DMS114 treated with DMSO at 0.1 percent for 48 hours (cell line): ENCODE measurements at regions not wholly inside any gene's neighbourhood (a gene's known extent, or its start where the extent isn't known, plus 50 kb on each side); places are given as distances from the start of the nearest gene placed in this dataset.
"Not testable (repeated sequence)": the region's sequence is repeated elsewhere in the genome, so short reads cannot be mapped to it uniquely, and the experiment has no call there.

Source experiments
- DNase-seq: peaks from one replicate; lab custom pipeline; 2025; ENCODE audit not compliant: unreplicated experiment; lab: John Stamatoyannopoulos, UW

GRCh38 chr14:40398981-40399380 is 966.7 kb upstream of the FBXO33 start:
- no peak for DNase-seq

- DNase-seq = no peak
These were observed 962.6 kb upstream of the FBXO33 start for GRCh38 chr14:40394634-40395340.

DNA sequence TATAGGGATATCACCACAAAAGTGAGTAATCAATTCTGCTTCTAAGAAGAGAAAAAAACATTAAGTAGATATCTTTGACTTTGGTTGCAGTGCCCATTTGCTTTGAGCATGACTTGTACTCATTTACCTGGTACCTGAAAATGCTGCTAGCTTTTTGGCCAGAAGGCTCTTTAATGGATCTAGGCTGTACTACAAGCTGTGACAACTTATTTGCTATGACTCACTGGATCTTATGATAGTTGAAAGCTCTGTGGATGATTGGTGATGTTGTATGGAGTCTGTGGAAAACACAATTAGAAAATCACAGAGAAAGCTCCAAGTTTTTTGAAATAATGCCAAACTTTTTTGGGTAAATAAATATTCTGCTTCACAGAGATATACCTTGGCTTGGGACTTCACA is 960.9 kb upstream of the FBXO33 start:
- no peak for DNase-seq

GRCh38 chr14:40386433-40386832 is 954.2 kb upstream of the FBXO33 start:
- no peak for DNase-seq

GRCh38 chr14:40374221-40374620 is 942.0 kb upstream of the FBXO33 start:
- DNase-seq = no peak

DNA sequence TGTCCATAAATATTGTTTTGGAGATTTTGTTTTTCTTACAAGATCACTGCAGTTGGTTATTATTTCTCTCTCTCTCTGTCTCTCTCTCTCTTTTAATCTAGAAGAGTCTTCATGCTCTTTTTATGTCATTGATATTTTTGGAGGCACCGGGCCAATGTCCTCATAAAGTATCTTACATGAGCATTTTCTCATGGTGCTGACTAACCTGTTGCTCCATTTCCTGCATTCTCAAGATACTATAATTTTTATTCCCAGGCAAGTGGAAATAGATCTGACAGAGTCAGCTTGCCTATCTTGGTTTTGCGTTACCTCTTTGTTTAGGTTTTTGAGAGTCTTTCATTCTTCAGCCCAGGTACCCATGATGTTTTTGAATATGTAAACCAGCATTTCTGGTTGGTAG is 938.8 kb upstream of the FBXO33 start:
- DNase-seq = no peak

DNA sequence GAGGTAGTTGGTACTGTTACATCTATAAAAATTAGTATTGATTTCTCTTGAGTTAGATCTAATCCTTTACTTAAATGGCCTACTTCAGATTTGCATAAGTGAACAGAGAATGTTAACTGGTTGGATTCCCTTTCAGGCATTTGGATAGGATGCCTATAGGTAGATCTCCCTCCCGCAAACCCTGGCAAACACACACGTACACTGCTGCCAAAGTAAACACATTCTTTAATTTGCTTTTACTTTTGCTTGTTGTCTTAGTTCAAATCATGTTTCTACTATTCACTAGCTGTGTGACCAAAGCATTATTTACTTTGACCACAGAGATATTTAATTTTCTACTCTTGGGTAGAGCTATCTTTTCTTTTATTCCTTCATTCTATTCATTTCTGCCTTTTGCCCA is 936.1 kb upstream of the FBXO33 start:
- no peak for DNase-seq

- DNase-seq = no peak
These were observed 935.5 kb upstream of the FBXO33 start for GRCh38 chr14:40367717-40368116.

- DNase-seq = no peak
These were observed 933.1 kb upstream of the FBXO33 start for GRCh38 chr14:40365305-40365704.

DNA sequence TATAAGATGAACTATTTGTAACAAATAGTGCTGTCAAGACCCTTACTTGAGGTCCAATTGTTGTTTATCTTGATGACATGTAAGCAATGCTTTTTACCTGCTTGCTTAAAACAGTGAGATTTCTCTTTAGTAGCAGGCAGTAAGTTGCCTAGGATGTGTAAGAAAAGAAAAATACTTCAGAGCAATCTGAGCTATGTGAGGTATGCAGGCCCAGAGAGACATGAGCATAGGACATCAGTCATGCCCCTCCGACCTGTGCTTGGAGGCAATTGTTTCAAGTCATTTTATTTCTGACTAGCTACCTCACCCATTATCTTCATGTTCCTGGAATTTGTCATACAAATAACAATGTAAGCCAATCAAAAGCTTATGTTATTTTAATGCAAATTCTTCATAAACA is 930.6 kb upstream of the FBXO33 start:
- no peak for DNase-seq

DNA sequence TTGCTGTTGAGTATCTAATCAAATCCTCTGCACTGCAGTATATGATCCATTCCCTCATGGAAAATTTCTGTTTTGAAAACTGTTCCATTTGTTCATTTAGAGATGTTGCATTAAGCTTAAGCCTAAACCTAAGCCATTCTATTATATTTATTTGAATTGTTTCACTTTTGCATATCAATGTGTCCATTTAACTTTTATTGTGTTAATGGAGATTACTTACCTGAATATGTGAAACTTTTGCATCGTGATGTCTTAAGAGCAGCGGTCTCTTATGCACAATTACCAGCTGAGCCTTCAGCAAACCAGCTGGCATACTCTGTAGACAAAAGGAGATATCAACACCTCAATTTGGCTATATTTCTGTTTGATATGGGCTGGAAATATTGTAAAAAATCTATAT is 922.5 kb upstream of the FBXO33 start:
- no peak for DNase-seq

GRCh38 chr14:40348104-40348503 is 915.9 kb upstream of the FBXO33 start:
- not testable (repeated sequence) for DNase-seq

DNA sequence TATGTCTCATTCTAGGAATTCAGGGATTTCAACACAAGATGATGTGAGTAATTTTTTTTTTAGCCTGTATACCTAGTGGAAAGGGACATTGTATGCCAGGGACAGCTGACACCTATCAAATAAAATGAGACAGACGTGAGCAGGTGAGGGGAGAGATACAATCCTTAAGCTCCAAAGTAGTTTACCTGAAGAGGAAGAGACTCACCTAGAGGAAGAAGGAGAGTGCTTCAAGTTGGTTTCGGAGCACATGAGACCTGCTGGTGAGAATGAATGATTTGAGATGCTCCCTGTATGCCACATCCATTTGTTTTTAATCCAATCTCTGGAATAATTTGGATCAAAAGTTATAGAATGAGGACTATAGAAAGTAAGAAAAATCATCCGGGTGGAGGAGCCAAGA is 915.4 kb upstream of the FBXO33 start:
- DNase-seq = no peak

GRCh38 chr14:40346275-40346674 is 914.0 kb upstream of the FBXO33 start:
- DNase-seq = no peak

DNA sequence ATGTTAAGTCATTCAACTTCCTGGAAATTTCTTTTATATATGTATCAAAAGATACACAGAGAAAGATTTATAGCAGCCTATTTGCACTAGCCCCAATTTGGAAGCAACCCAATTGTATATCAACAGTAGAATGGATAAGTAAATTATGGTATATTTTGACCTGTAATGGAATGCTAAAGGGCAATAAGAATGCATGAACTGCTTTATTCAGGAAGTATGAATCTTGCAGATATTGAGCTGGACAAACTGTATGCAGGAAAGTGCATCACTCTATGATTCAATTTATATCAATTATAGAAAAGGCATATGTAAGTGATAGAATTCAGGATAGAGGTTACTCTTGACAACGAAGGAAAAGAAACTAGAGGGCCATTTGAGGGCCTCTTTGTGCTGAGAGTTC is 913.1 kb upstream of the FBXO33 start:
- DNase-seq = no peak

DNA sequence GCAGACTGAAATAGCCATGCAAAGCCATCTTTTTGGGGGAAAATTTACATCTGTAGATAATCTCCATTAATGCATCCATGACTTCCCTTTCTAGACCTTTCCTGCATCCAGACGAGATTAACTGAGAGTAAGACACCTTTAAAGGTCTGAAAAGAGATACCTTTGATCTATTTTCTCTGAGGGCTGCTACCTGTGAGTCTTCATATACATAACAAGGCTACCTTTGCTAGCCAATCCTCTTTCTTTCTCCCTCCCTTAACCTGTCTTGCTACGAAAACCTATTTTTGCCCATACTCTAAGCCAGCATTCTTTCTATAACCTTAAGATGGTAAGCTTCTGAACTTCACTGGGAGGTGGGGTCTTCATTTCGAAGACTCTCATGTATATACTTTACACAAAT is 908.5 kb upstream of the FBXO33 start:
- DNase-seq = no peak

DNA sequence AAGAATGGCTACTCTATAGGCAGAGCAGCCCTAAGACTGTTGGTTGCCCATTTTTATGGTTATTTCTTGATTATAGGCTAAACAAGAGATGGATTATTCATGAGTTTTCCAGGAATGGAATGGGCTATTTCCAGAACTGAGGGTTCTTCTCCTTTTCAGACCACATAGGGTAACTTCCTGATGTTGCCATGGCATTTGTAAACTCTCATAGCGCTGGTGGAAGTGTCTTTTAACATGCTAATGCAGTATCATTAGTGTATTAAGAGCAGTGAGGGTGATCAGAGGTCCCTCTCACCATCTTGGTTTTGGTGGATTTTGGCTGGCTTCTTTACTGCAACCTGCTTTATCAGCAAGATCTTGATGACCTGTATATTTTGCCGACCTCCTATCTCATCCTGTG is 904.6 kb upstream of the FBXO33 start:
- DNase-seq = no peak

DNA sequence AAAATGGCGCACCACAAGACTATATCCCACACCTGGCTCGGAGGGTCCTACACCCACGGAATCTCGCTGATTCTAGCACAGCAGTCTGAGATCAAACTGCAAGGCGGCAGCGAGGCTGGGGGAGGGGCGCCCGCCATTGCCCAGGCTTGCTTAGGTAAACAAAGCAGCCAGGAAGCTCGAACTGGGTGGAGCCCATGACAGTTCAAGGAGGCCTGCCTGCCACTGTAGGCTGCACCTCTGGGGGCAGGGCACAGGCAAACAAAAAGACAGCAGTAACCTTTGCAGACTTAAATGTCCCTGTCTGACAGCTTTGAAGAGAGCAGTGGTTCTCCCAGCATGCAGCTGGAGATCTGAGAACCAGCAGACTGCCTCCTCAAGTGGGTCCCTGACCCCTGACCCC is 894.3 kb upstream of the FBXO33 start:
- not testable (repeated sequence) for DNase-seq

DNA sequence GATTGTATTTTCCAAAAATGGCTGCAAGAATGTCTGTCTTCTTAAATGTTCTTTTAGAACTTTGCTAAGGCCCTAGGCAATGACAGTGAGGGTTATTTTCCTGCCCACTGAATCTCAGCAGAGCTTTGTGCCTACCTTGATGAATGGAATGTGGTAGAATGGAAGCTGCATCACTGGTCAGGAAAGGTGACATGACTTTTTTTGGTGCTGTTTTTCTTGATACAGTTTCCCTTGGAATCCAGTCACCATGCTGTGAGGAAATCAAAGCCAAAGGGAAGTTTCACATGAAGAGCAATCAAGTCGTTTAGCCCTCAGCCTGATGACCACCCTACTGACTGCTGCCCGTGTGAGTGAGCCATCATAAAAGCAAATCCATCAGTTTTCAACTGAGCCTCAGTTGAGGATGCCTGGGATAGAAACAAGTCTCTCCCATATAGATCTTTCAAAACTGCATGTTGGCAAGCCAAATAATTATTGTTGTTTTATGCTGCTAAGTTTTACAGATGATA is 886.0 kb upstream of the FBXO33 start:
- no peak for DNase-seq

GRCh38 chr14:40317690-40318089 is 885.5 kb upstream of the FBXO33 start:
- DNase-seq = no peak

DNA sequence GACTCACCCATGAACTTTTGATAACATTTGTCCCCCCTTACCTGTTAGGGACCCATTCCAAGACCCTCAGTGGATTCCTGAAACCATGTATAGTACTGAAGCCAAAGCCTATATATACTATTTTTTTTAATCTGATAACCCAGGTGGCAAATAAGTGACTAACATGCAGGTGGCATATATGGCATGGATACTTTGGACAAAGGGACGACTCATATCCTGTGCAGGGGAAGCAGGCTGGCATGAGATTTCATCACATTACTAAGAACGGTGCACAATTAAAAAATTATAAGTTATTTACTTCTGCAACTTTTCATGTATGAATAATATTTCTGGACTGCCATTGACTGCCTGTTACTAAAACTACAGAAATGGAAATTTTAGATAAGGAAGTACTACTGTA is 880.1 kb upstream of the FBXO33 start:
- no peak for DNase-seq

DNA sequence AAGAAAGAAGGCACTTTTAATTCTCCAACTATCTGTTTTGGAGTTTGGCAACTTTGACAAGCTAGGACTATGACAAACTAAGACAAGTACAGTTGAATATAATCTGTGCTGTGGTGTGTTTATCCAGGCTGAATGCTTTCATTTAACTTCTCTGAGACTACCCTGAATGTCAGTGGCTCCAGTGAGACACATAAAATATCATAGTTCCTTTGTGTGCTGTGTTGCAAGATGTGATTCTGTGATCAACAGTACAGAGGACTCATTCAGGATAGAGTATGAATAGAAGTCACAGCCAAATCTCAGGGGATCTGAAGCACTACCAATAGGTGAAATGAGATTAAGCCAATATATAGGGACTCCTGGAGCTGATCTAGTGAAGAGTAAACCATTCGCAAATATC is 876.9 kb upstream of the FBXO33 start:
- DNase-seq = no peak

DNA sequence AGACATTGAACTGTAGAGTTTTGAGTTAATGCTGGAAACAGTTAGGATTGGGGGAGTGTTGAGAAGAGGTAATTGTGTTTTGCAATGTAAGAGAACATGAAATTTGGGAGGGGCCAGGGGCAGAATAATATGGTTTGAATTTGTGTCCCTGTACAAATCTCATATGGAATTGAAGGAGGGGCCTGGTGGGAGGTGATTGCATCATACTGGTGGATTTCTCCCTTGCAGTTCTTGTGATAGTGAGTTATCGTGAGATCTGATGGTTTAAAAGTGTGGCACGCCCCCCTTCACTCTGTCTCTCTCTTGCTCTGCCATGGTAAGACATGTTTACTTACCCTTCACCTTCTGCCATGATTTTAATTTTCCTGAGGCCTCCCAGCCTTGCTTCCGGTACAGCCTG is 876.0 kb upstream of the FBXO33 start:
- no peak for DNase-seq
